ENCODE measurements at regions not wholly inside any gene's neighbourhood (a gene's known extent, or its start where the extent isn't known, plus 50 kb on each side); places are given as distances from the start of the nearest gene placed in this dataset.

GRCh38 chr22:33109514-33110430 lies 51.6 kb upstream of the SYN3 start:
- TF ChIP-seq CTCF (IDR thresholded peaks at IDR 0.05 in 4 of 5, conservative IDR thresholded peaks at IDR 0.05 in 1 of 5) (no peak), POLR2A (IDR thresholded peaks at IDR 0.05) (no peak)

Measured in gastrocnemius medialis (tissue), 4 donors.